Spleen (tissue), 7 donors: ENCODE measurements at regions not wholly inside any gene's neighbourhood (a gene's known extent, or its start where the extent isn't known, plus 50 kb on each side); places are given as distances from the start of the nearest gene placed in this dataset.

Experiments
- POLR2A ChIP-seq, 3 donors: fragments of 450-650 bp; IDR thresholded peaks; one replicate each; pipeline ENCODE4 v1.5.1; 2017; ENCODE audit warnings: antibody characterized with exemption in 3 of 3, mild to moderate bottlenecking in 1 of 3
- POLR2AphosphoS5 ChIP-seq, 3 donors: sonication (generic); formaldehyde crosslinking; IDR thresholded peaks; one replicate each; pipeline ENCODE4 v1.5.1; 2017; ENCODE audit warnings: antibody characterized with exemption in 3 of 3
- TF ChIP-seq, protein P1 (sequence below), 11 experiments: fragments of 200-600 bp in 7 of 11; fragments of 450-650 bp in 4 of 11; sonication (generic) in 4 of 11; IDR thresholded peaks in 8 of 11; conservative IDR thresholded peaks in 3 of 11; 1 replicate in 7 of 11; 2 replicates in 4 of 11; pipeline versions ENCODE4 v1.4.0 to v1.8.0; 2016 to 2021; ENCODE audit warnings: antibody characterized with exemption in 11 of 11, inconsistent platforms in 4 of 11, mild to moderate bottlenecking in 1 of 11
- donor health status: DM: no; HTN: no; CAD: no; lungs with moderate emphysema.
- donor health status: DM: no; HTN: no; CAD: no.
- donor health status: DM: no; HTN: no; CAD: no.

DNA sequence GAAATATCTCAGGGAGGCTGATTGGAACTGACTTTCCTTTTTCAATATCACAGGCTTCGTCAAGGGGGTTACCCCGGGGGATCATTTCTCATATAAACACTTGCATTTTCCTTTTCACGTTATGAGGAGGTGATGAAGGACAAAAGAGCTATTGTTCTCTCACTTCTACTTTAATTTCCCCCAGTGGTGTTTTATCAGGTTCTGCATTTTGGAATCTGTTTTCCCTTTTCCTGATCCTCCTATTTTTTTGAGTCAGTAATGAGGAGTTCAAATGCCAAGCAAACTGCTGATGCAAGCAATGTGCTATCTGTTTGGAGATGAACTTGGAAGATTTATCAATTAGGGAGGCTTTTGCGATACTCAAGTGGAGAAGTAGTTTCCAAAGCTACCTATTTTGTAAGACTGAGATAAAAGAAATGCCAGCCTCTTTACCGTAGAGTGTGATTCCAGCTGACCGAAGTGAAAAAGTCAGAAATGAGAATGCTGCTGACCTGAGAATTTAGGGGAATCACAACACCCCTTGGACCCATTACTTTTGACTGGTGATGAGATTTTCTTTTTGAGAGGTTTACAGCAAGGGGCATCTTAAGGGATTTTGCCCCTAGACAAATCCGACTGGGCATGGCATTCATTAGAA is 556.0 kb downstream of the RNF144A start:
- TF ChIP-seq POLR2A (IDR thresholded peaks at IDR 0.05) (no peak), POLR2AphosphoS5 (IDR thresholded peaks at IDR 0.05) (no peak)
- TF ChIP-seq, protein P1, sequence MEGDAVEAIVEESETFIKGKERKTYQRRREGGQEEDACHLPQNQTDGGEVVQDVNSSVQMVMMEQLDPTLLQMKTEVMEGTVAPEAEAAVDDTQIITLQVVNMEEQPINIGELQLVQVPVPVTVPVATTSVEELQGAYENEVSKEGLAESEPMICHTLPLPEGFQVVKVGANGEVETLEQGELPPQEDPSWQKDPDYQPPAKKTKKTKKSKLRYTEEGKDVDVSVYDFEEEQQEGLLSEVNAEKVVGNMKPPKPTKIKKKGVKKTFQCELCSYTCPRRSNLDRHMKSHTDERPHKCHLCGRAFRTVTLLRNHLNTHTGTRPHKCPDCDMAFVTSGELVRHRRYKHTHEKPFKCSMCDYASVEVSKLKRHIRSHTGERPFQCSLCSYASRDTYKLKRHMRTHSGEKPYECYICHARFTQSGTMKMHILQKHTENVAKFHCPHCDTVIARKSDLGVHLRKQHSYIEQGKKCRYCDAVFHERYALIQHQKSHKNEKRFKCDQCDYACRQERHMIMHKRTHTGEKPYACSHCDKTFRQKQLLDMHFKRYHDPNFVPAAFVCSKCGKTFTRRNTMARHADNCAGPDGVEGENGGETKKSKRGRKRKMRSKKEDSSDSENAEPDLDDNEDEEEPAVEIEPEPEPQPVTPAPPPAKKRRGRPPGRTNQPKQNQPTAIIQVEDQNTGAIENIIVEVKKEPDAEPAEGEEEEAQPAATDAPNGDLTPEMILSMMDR (IDR thresholded peaks at IDR 0.05 in 8 of 11, conservative IDR thresholded peaks at IDR 0.05 in 3 of 11), result no peak
